HepG2 (cell line): ENCODE measurements at regions not wholly inside any gene's neighbourhood (a gene's known extent, or its start where the extent isn't known, plus 50 kb on each side); places are given as distances from the start of the nearest gene placed in this dataset.

Experiments used
- ATAC-seq: fragments of 200-7000 bp; cut with Tn5 transposase; 3 replicates; pipeline ENCODE4 v1.9.1; 2020; ENCODE audit warnings: mild to moderate bottlenecking, moderate library complexity
- BruUV-seq: library from RNA; stranded (reverse); fragments of 400-500 nt; replicated peaks from 2 replicates; lab custom pipeline; 2021; lab: Mats Ljungman, UMichigan
- CTCF ChIA-PET: fragments of 300-600 bp; formaldehyde crosslinking; extraction: SDS; loops from one replicate; lab custom pipeline; 2021; ENCODE audit warnings: low total read pairs, inconsistent platforms, low intra/inter-chr PET ratio; lab: Yijun Ruan, JAX
- POLR2A ChIA-PET: fragments of 350-600 bp; sonication (Branson Sonifier 250); formaldehyde crosslinking; loops from one replicate; lab custom pipeline; 2020; ENCODE audit warnings: antibody characterized with exemption, inconsistent platforms; lab: Yijun Ruan, JAX
- DNase-seq: peaks from one replicate; pipeline ENCODE4 v3.0.0-alpha.2; 2015; ENCODE audit warnings: low spot score
- FAIRE-seq: peaks from 3 replicates; lab custom pipeline; 2011; peaks lifted over from hg19 to GRCh38; lab: Jason Lieb, UNC
- H2AFZ ChIP-seq: one replicate; pipeline ENCODE4 v1.6.1; 2011; ENCODE audit warnings: low read length, inconsistent platforms
- H3K27ac ChIP-seq: fragments of 300-600 bp; 3 replicates; pipeline ENCODE4 v1.8.0; 2011; ENCODE audit warnings: mixed run types, mild to moderate bottlenecking, mixed read lengths, low read length, inconsistent platforms; ENCODE audit not compliant: insufficient read depth; ENCODE audit errors: extremely low read length
- H3K27me3 ChIP-seq, 2 experiments: fragments of 200-600 bp in 1 of 2; 2 replicates in 1 of 2; 3 replicates in 1 of 2; pipeline versions ENCODE4 v1.6.0 to v1.8.0; 2011; ENCODE audit warnings: low read length in 2 of 2, mild to moderate bottlenecking in 2 of 2, moderate library complexity in 2 of 2, inconsistent platforms in 1 of 2; ENCODE audit not compliant: insufficient read depth in 2 of 2, control insufficient read depth in 1 of 2
- H3K36me3 ChIP-seq, 2 experiments: fragments of 200-600 bp in 1 of 2; replicated peaks in 1 of 2; 2 replicates in 1 of 2; 3 replicates in 1 of 2; pipeline versions ENCODE4 v1.5.1 to v1.8.0; 2011; ENCODE audit warnings: low read length in 2 of 2, inconsistent platforms in 1 of 2; ENCODE audit not compliant: insufficient read depth in 2 of 2, control insufficient read depth in 1 of 2
- H3K4me1 ChIP-seq: 2 replicates; pipeline ENCODE4 v1.5.1; 2012; ENCODE audit warnings: low read length, inconsistent platforms; ENCODE audit not compliant: insufficient read depth
- H3K4me2 ChIP-seq: 2 replicates; pipeline ENCODE4 v1.6.0; 2011; ENCODE audit warnings: low read depth, low read length, inconsistent platforms
- H3K4me3 ChIP-seq, 3 experiments: fragments of 200-600 bp in 1 of 3; sonication (generic), shearing (Covaris generic) in 1 of 3; replicated peaks in 1 of 3; 2 replicates each; pipeline ENCODE4 v1.5.1; 2011 to 2016; ENCODE audit warnings: low read length in 3 of 3, inconsistent platforms in 2 of 3, low read depth in 2 of 3, mild to moderate bottlenecking in 2 of 3, control low read depth in 1 of 3, mixed read lengths in 1 of 3; ENCODE audit not compliant: insufficient read depth in 1 of 3
- H3K79me2 ChIP-seq: one replicate; pipeline ENCODE4 v1.6.1; 2011; ENCODE audit warnings: low read length, inconsistent platforms; ENCODE audit not compliant: insufficient read depth
- H3K9ac ChIP-seq: 2 replicates; pipeline ENCODE4 v1.6.0; 2011; ENCODE audit warnings: mild to moderate bottlenecking, low read depth, low read length, inconsistent platforms; ENCODE audit not compliant: insufficient read depth
- H3K9me3 ChIP-seq: 2 replicates; pipeline ENCODE4 v1.5.1; 2012; ENCODE audit warnings: mild to moderate bottlenecking, low read length
- H4K20me1 ChIP-seq: 2 replicates; pipeline ENCODE4 v1.6.0; 2011; ENCODE audit warnings: inconsistent platforms, mild to moderate bottlenecking, low read length, moderate library complexity; ENCODE audit not compliant: insufficient read depth
- ATF7 ChIP-seq, 2 experiments: fragments of 450-650 bp in 1 of 2; sonication (generic) in 1 of 2; formaldehyde crosslinking in 1 of 2; IDR thresholded peaks; 2 replicates each; pipeline versions ENCODE4 v1.4.0 to v1.6.1; 2016 to 2020; ENCODE audit warnings: antibody characterized with exemption in 1 of 2, mild to moderate bottlenecking in 1 of 2, missing genetic modification reagents in 1 of 2
- ETV5 ChIP-seq: IDR thresholded peaks from 2 replicates; pipeline ENCODE4 v1.6.1; 2018; ENCODE audit warnings: missing biosample characterization, missing genetic modification reagents, inconsistent platforms, borderline replicate concordance
- ISX ChIP-seq: sonication (generic); formaldehyde crosslinking; conservative IDR thresholded peaks from 2 replicates; pipeline ENCODE4 v1.5.0; 2020; ENCODE audit warnings: missing genetic modification reagents
- PHF8 ChIP-seq: sonication (generic); formaldehyde crosslinking; IDR thresholded peaks from 2 replicates; pipeline ENCODE4 v1.5.0; 2020; ENCODE audit warnings: missing genetic modification reagents
- TP53 ChIP-seq: sonication (generic); formaldehyde crosslinking; conservative IDR thresholded peaks from 2 replicates; pipeline ENCODE4 v1.4.0; 2020; ENCODE audit warnings: missing genetic modification reagents
- ZNF24 ChIP-seq: fragments of 450-650 bp; IDR thresholded peaks from 2 replicates; pipeline ENCODE4 v1.6.1; 2017; ENCODE audit warnings: antibody characterized with exemption, mild to moderate bottlenecking
- ZNF451 ChIP-seq: sonication (generic); formaldehyde crosslinking; IDR thresholded peaks from 2 replicates; pipeline ENCODE4 v1.5.0; 2020; ENCODE audit warnings: mild to moderate bottlenecking, missing genetic modification reagents
- ZNF570 ChIP-seq: sonication (generic); formaldehyde crosslinking; IDR thresholded peaks from 2 replicates; pipeline ENCODE4 v1.4.0; 2020; ENCODE audit warnings: mild to moderate bottlenecking, missing genetic modification reagents, borderline replicate concordance
- ZNF768 ChIP-seq: sonication (generic); formaldehyde crosslinking; IDR thresholded peaks from 2 replicates; pipeline ENCODE4 v1.4.0; 2020; ENCODE audit warnings: missing genetic modification reagents
- WGBS: methylation state at CpG from one replicate; pipeline ENCODE4 v1.1.6; 2017; ENCODE audit warnings: low lambda C conversion rate; 5-methylcytosine and 5-hydroxymethylcytosine counted together
- in situ Hi-C: cut with HindIII; loops from 2 replicates; pipeline ENCODE4 v1.10.0; 2017; ENCODE audit warnings: low pct_unique_long_range_greater_than_20kb; ENCODE audit not compliant: extremely low pct_ligation_motif_present
- intact Hi-C: fragments of 100-400 bp; cut with micrococcal nuclease; formaldehyde crosslinking; loops from one replicate; pipeline ENCODE4 v1.10.0; 2022; ENCODE audit not compliant: unreplicated experiment
- TF ChIP-seq, protein P1 (sequence below): IDR thresholded peaks from 2 replicates; pipeline ENCODE4 v1.6.1; 2016; ENCODE audit warnings: low read depth, missing genetic modification reagents, missing compliant biosample characterization
- TF ChIP-seq, protein P2 (sequence below): IDR thresholded peaks from 2 replicates; pipeline ENCODE4 v1.6.1; 2016

DNA sequence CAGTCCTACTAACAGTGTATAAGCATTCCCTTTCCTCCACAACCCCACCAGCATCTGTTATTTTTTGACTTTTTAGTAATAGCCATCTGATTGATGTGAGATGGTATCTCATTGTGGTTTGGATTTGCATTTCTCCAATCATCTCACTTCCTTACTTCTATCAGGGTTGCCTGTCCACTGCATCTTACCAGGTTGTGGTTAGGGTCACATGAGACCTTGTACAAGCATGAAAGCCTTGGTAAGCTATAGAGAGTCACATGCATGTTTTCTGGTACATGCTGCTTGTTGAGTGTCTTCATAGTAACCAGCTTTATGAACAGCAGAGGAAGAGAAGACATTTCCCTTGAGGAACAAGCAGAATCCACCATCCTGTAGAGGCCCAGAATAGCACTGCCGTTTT lies 102.9 kb upstream of the PAX6 start:
- Histone ChIP-seq H3K79me2 (no peaks in the 10 kb centered on the region), H3K9me3 (no peaks in the 10 kb centered on the region), H3K27ac (no peak overlapping the region), H3K4me2 (no peak overlapping the region), H3K4me1 (no peaks in the 10 kb centered on the region), H4K20me1 (no peaks in the 10 kb centered on the region), H3K4me3 (no peak overlapping the region), H3K9ac (no peak overlapping the region), H3K36me3 (no peaks in the 10 kb centered on the region), H3K27me3 (no peaks in the 10 kb centered on the region), H2AFZ (no peak overlapping the region)
- BruUV-seq, result no TSS peak
- DNase-seq, result no peak
- ChIA-PET CTCF (no interaction called here), POLR2A (no interaction called here)
- intact Hi-C loops (no loop called here), in situ Hi-C loops (no loop called here)
- no peak for TF ChIP-seq ZNF768
- WGBS, result 30% methylated on average over 1 of the region's 1 CpG
- no peak for FAIRE-seq
- ATAC-seq, result no peak

DNA sequence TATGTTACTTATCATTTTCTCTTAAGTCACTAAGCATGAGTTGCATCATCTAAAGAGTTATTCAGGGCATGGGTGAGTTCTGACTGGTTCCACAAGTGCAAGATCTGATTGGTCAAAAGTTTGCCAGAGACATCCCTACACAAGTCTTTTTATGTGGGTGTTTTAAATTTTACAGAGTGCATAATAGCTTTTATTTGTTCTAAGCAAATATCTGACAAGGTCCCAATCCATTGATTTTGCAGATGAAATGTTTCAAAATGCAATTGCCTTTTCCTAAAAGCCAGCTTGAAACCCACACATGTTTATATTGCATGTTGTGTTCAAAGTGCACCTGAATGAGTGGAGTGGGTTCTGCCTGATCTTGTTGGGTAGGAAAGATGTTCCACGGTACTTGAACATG lies 101.7 kb upstream of the PAX6 start:
- no peak overlapping the region for H3K4me2 ChIP-seq
- H3K4me1 ChIP-seq, result no peaks in the 10 kb centered on the region
- FAIRE-seq (no peak), ATAC-seq (no peak), DNase-seq (no peak)
- H3K4me3 ChIP-seq, result no peak overlapping the region
- POLR2A ChIA-PET, result no interaction called here
- no peak overlapping the region for H3K27ac ChIP-seq
- H3K9me3 ChIP-seq, result no peaks in the 10 kb centered on the region
- H3K27me3 ChIP-seq, result no peaks in the 10 kb centered on the region
- CTCF ChIA-PET, result no interaction called here
- no TSS peak for BruUV-seq
- intact Hi-C loops (no loop called here), in situ Hi-C loops (no loop called here)
- H4K20me1 ChIP-seq, result no peaks in the 10 kb centered on the region
- H2AFZ ChIP-seq, result no peak overlapping the region
- H3K79me2 ChIP-seq, result no peaks in the 10 kb centered on the region
- no peak overlapping the region for H3K9ac ChIP-seq
- H3K36me3 ChIP-seq, result no peaks in the 10 kb centered on the region
- WGBS, result 0% methylated on average over 1 of the region's 1 CpG
- TF ChIP-seq ISX (CRISPR knock-in tag), result no peak
- TF ChIP-seq ZNF24, result no peak
- no peak for TF ChIP-seq TP53 (CRISPR knock-in tag)
- TF ChIP-seq, protein P1, sequence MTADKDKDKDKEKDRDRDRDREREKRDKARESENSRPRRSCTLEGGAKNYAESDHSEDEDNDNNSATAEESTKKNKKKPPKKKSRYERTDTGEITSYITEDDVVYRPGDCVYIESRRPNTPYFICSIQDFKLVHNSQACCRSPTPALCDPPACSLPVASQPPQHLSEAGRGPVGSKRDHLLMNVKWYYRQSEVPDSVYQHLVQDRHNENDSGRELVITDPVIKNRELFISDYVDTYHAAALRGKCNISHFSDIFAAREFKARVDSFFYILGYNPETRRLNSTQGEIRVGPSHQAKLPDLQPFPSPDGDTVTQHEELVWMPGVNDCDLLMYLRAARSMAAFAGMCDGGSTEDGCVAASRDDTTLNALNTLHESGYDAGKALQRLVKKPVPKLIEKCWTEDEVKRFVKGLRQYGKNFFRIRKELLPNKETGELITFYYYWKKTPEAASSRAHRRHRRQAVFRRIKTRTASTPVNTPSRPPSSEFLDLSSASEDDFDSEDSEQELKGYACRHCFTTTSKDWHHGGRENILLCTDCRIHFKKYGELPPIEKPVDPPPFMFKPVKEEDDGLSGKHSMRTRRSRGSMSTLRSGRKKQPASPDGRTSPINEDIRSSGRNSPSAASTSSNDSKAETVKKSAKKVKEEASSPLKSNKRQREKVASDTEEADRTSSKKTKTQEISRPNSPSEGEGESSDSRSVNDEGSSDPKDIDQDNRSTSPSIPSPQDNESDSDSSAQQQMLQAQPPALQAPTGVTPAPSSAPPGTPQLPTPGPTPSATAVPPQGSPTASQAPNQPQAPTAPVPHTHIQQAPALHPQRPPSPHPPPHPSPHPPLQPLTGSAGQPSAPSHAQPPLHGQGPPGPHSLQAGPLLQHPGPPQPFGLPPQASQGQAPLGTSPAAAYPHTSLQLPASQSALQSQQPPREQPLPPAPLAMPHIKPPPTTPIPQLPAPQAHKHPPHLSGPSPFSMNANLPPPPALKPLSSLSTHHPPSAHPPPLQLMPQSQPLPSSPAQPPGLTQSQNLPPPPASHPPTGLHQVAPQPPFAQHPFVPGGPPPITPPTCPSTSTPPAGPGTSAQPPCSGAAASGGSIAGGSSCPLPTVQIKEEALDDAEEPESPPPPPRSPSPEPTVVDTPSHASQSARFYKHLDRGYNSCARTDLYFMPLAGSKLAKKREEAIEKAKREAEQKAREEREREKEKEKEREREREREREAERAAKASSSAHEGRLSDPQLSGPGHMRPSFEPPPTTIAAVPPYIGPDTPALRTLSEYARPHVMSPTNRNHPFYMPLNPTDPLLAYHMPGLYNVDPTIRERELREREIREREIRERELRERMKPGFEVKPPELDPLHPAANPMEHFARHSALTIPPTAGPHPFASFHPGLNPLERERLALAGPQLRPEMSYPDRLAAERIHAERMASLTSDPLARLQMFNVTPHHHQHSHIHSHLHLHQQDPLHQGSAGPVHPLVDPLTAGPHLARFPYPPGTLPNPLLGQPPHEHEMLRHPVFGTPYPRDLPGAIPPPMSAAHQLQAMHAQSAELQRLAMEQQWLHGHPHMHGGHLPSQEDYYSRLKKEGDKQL (CRISPR knock-in tag), result no peak
- TF ChIP-seq ZNF451 (CRISPR knock-in tag), result no peak
- TF ChIP-seq PHF8, result no peak
- TF ChIP-seq, protein P2, sequence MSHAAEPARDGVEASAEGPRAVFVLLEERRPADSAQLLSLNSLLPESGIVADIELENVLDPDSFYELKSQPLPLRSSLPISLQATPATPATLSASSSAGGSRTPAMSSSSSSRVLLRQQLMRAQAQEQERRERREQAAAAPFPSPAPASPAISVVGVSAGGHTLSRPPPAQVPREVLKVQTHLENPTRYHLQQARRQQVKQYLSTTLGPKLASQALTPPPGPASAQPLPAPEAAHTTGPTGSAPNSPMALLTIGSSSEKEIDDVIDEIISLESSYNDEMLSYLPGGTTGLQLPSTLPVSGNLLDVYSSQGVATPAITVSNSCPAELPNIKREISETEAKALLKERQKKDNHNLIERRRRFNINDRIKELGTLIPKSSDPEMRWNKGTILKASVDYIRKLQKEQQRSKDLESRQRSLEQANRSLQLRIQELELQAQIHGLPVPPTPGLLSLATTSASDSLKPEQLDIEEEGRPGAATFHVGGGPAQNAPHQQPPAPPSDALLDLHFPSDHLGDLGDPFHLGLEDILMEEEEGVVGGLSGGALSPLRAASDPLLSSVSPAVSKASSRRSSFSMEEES (CRISPR knock-in tag), result no peak
- no peak for TF ChIP-seq ATF7 (IDR thresholded peaks at IDR 0.05)
- TF ChIP-seq ATF7 (CRISPR knock-in tag; IDR thresholded peaks at IDR 0.05), result no peak
- TF ChIP-seq ETV5 (CRISPR knock-in tag), result no peak
- no peak for TF ChIP-seq ZNF570 (CRISPR knock-in tag)
